ENCODE measurements at regions not wholly inside any gene's neighbourhood (a gene's known extent, or its start where the extent isn't known, plus 50 kb on each side); places are given as distances from the start of the nearest gene placed in this dataset.
"Not testable (repeated sequence)": the region's sequence is repeated elsewhere in the genome, so short reads cannot be mapped to it uniquely, and the experiment has no call there.

DNA sequence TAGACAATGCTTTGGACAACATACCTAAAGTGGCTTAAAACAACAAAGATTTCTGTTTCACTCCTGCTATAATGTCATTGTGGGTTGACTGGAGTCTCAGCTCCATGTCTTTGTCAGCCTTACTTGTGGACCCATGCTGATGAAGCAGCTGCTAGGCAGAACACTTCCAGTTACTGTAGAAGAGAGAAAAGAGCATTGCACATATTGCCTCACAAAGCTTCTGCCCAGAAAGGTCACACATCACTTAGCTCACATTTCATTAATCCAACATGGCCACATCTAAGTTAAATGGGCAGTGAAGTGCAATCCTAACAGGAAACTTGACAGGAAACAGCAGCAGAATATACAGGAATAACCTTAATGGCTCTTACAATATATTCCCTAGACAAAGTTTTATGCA, 480.5 kb upstream of the HTR1E start:
- DNase-seq = no peak

DNA sequence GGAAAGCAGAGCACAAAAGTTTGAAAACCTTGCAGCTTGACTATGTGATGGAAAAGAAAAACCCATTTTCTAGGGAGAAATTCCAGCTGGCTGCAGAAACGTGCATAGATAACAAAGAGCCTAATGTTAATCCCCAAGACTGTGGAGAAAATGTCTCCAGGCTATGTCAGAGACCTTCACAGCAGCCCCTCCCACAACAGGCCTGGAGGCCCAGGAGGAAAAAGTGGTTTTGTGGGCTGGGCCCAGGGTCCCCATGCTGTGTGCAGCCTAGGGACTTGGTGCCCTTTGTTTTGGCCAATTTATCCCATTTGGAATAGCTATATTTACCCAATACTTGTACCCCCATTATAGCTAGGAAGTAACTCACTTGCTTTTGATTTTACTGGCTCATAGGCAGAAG, 484.1 kb upstream of the HTR1E start:
- DNase-seq = no peak

DNA sequence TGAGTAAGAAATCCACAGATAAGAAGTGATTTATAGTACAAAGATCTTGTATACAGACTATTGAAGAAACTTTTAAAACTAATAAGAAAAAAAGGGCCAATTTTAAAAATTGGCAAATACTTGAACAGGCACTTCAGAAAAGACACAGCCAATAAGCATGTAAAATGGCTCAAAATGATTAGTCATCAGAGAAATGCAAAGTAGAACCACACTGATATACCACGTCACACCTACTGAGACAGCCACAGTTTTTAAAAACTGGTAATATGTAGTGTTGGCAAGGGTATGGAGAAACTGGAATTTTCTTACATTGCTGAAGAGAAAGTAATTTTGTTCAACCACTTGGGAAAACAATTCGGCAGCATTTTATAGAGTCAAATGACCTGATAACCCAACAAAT, 488.9 kb upstream of the HTR1E start:
- DNase-seq = no peak

DNA sequence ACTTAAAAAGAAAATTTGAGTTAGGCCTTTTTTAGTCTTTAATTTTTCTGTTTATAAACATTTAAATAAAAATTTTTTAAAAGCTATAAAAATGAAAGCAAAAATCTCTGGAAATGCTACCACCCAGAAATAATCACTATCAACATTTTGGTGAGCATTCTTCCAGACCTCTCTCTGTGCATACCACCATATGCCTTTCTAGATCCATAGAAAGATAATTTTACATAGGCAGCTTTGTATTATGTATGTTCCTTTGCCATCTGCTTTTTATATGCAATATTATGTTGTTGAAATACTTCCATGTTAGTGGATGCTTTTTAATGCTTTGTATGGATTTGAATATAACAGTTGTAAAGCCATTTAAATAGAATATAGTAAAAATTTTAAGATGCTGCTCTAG, 496.7 kb upstream of the HTR1E start:
- no peak for DNase-seq

DNA sequence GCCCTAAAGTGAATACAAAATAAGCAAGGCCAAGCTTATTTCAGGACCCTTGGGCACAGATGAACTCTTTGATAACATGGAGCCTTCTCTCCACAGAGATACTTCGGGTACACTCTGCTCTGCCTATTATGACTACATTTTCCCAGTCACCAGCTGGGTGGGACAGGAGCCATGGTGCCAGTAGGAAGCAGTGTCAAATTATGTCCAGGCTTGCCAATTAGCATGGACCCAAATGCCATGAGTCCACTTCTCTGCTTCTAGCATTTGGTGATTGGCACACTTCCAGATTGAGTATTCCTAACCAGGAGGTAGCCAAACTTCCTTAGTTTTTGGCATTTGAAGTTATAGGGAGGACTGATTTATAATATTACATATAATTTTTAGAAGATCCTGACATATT, 513.8 kb upstream of the HTR1E start:
- no peak for DNase-seq

DNA sequence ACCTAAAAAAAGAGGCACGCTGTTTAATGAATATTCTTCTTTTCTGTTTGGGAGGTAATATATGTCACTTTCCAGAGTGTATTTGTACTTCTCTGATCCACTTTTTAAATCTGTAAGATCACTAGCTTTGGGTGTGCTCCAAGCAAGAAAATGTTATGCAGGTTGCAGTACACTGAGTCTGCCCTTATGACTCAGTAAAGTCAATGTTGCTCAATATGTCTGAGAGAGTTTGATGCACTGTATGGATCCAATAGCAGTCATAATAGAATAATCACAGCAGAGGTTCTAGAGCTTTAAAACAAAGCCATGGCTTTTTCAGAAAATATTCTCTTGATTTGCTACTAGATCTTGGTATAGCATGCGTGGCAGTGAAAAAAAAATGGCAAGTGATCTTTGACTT, 525.3 kb upstream of the HTR1E start:
- no peak for DNase-seq

DNA sequence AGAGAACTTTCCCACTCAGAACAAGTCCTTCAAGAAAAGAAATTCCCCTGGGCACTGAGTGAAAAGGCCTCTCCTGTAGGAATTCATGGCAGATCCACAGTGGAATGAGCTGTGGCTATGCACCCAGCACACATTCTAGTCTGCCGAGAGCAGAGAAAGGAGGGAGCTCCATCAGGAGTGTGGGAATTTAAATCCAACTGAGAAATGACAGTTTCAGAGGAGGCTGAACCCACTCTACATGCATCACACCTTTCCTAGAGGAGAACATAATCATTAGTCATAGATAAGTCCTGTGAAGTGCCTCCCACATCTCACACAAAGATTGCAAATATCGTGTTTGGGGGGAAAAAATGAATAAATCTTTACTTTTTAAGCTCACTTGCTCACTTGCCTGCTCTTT, 530.2 kb upstream of the HTR1E start:
- no peak for DNase-seq

DNA sequence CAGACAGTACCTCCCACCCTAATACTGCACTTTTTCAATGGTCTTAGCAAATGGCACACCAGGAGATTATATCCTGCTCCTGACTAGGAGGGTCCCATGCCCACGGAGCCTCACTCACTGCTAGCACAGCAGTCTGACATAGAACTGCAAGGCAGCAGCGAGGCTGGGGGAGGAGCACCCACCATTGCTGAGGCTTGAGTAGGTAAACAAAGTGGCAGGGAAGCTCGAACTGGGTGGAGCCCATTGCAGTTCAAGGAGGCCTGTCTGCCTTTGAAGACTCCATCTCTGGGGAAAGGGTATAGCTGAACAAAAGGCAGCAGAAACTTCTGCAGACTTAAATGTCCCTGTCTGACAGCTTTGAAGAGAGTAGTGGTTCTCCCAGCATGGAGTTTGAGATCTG, 544.5 kb upstream of the HTR1E start:
- not testable (repeated sequence) for DNase-seq

DNA sequence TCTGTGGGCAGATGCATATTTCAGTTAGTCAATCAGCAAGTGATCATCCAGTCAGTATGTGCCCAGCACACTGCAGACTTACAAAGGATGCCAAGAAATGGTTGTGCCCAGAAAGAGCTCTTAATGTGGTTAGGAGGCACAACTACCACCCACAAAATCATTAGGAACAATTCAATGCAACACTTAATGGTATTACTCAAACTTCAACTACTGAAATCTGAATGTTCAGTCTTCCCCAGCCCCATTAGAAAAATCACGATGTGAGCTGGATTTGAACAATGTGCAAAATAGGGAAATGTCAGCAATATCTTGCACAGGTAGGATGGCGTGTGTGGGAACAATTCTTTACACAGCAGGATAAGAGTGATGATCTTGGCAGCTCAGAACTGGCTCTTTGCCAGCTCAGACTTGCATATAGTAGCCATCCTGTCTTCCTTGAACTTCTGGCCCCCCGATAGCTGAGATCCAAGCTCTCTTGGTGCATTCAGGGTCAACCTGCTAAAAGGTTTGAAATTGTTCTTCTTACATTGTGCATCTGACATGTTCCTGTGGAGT, 556.7 kb upstream of the HTR1E start:
- DNase-seq = no peak

DNA sequence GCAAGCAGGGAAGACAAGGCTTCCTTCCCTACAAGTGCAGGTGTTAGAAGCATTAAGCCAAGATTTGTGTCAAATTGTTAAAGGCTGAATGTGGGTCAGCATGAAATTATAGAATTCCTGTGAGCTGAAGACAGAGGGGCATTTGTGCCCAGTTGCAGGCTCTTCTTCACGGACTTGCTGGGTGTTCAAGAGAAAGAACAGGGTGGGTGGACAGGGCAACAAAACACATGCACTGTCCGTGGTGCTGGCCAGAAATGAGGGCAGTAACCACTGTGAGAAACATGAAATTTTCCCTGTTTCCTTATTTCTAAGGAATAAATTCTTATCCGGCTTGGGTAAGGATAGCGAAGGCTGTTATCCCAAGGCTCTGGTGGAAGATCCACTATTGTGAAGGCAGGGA, 579.5 kb upstream of the HTR1E start:
- DNase-seq = no peak

DNA sequence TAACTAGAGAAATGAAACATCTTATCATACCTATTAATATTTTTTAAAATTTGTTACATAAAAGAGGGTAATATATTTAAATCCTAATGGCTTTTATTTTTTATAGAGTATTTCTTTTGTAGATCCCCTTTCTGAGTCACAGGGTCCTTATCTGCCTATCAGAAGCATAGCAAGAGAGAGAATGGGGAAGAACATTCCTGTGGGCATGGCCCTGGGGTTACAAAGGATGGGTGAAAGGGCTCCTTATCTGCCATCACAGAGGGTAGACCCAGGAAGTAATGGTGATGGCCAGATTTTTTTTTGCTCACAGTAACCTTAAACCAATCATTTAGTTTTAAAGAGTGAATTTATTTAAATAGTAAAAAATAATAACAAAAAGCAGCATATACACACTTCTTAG, 582.1 kb upstream of the HTR1E start:
- no peak for DNase-seq

DNA sequence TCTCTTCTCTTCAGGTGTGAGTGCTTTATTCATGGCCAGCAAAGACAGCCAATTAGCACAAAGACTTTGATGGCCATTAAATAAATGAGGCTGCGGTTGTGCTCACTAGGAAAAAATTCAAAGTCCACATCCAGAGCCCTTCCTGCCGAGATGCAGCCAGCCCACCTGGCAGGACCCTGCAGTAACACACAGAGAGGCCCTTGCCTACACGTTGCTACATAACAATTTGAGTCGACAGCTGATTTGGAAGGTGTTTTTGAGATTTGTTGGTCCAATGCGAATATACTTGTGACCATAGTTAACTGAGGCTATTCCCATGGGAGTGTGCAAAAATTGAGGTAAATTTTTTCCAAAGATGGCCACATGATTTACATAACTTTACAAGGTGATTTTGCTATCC, 605.4 kb upstream of the HTR1E start:
- no peak for DNase-seq

DNA sequence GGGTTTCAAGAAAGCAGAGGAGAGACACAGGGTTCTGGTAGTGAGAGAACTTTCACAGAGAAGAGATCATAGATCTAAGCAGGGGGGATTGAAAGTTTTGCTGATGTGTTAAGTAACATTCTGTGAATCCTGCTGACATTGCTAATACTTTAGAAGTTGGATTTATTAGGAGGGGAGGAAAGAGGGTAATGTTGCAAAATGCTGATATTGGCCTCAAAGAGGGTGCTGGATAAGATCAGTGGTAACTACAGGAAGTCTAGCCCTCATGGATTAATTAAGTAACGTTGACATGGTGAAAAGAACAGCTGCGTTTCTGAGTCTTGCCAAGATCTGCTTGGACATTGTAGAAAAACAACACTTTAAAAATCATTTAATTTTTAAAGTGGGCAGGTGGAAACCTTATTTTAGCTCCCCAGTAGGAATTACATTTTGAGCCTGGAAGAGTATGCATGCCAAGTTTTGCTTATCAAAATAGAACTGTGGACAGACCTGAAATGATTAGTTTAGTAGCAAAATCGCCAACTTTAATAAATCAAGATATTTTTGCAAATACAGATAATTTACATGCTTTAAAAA, 606.0 kb upstream of the HTR1E start:
- no peak for DNase-seq

DNA sequence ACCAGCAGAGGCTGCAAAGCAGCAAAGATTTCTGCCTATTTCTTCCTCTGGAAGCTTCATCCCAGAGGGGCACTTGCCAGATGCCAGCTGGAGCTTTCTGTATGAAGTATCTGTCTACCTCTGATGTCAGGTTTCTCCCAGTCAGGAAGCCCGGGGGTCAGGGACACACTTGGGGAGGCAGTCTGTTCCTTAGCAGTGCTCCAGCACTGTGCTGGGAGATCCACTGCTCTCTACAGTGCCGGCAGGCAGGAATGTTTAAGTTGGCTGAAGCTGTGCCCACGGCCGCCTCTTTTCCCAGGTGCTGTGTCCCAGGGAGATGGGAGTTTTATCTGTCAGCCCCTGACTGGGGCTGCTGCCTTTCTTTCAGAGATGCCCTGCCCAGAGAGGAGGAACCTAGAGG, 631.1 kb upstream of the HTR1E start:
- no peak for DNase-seq

DNA sequence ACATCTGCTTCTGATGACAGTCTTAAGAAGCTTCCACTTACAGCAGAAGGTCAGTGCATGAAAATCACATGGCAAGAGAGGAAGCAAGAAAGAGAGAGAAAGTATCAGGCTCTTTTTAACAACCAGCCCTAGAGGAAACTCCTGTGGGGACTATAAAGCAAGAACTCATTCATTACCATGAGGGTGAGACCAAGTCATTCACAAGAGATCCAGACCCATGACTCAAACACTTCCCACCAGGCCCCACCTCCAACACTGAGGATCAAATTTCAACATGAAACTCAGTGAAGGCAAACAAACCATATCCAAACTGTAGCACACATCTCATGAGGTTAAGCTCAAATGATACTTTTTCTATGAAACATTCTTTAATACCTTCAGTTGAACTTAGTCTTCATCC, 643.2 kb upstream of the SYNCRIP start:
- DNase-seq = no peak

DNA sequence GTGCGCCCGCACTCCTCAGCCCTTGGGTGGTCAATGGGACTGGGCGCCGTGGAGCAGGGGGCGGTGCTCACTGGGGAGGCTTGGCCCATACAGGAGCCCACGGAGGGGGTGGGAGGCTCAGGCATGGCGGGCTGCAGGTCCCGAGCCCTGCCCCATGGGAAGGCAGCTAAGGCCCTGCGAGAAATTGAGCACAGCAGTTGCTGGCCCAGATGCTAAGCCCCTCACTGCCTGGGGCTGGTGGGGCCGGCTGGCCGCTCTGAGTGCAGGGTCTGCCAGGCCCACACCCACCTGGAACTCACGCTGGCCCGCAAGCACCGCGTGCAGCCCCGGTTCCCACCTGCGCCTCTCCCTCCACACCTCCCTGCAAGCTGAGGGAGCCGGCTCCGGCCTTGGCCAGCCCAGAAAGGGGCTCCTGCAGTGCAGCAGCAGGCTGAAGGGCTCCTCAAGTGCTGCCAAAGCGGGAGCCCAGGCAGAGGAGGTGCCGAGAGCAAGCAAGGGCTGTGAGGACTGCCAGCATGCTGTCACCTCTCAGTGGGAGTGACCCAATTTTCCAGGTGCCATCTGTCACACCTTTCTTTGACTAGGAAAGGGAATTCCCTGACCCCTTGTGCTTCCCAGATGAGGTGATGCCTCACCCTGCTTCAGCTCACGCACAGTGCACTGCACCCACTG, 642.3 kb upstream of the SYNCRIP start:
- DNase-seq = not testable (repeated sequence)

DNA sequence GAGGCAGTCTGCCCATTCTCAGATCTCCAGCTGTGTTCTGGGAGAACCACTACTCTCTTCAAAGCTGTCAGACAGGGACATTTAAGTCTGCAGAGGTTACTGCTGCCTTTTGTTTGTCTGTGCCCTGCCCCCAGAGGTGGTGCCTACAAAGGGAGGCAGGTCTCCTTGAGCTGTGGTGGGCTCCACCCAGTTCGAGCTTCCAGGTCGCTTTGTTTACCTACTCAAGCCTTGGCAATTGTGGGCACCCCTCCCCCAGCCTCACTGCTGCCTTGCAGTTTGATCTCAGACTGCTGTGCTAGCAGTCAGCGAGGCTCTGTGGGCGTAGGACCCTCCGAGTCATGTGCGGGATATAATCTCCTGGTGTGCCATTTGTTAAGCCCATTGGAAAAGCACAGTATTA, 640.9 kb upstream of the SYNCRIP start:
- not testable (repeated sequence) for DNase-seq

DNA sequence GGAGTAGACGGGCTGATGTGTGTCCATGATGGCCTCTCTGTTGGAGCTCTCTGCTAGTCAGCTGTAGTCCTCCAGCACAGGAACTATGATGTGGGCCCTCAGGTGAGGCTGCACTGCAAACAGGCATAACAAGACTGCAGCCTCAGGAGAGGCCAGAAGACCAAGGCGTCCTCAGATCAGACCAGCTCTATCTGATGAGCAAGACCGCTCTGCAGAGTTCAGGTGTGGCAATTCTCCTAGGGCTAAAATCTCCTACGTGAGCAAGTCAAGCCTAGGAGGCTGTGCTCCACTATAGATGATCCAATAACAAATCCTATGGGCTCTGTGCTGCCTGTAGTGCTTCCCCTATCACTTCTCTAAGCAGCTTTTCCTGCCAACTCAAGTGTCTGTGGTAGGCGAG, 633.4 kb upstream of the SYNCRIP start:
- no peak for DNase-seq

DNA sequence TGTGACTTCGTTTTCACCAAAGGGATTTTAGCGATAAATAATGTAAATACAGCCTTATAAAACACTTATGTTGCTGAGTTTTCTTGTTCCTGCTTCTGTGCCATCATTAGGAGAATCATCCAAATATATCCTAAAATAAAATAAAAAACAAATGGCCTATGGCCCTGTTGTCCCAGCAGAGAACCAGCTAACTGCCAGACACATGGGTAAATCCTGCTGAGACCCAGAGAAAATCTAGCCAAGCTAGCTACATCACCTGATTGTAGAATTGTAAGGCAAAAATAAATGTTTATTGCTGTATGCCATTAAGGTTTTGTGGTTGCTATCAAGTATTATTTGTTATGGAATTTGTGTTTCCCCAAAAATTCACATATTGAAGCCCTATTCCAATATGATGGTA, 631.2 kb upstream of the SYNCRIP start:
- no peak for DNase-seq

DNA sequence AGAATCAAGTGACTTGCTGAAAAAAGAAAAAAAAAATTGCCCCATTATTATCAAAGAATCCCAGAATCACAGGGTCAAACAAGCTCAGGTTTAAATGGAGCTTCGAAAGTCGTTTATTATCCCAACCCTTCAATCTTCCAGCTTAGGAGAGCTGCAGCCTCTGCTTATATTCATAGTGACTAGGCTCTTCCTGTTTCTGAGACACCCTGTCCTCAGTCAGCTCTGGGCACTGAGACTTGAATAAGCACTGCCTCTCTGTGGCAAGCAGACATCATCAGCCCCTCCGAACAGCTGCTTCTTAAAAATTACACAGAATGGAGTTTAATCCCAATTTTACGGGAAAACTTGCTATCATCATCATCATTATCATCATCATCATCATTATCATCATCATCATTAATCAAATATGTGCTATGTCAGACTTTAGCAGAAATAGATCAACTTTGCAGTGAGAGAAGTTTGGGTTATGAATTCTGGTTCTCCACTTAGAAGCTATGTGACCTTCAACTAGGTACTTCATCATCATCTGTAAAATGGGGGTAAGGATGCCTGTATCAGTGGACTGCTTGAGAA, 614.0 kb upstream of the SYNCRIP start:
- no peak for DNase-seq

DNA sequence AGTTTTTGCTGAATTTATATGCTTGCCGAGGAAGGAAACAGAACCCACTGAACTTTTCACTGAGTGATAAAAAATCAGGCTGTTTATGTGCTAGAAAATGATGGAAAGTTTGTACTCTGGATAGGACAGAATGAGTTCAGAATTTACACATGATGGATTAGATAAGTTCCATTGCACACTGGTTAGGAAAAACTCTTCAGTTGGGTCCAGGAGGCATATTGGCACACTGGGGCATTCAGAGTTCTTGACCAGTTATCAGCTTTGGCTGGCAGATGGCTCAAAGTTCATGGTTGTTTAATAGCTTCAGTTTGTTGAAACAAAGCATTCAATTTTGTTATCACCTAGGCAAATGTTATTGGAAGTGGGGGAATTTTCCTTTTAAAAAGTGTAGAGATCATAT, 613.3 kb upstream of the SYNCRIP start:
- no peak for DNase-seq

DNA sequence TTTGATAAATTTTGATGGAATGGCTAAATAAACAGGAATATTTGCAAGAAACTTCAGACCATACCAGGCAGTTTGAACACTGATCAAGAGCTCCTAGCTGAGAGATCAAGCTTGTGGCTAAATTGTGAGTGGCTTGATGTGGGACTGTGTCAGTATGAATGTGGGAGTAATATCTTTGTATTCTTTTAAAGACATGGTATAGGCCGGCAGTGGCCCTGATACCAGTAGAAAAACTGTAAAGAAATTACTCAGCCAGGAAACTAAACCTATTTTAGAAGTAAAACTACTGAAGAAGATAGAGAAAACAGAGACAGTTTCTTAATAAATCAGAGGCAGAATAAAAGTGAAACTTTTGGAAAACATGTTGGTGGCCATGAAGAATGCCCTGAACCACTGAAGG, 608.4 kb upstream of the SYNCRIP start:
- no peak for DNase-seq

DNA sequence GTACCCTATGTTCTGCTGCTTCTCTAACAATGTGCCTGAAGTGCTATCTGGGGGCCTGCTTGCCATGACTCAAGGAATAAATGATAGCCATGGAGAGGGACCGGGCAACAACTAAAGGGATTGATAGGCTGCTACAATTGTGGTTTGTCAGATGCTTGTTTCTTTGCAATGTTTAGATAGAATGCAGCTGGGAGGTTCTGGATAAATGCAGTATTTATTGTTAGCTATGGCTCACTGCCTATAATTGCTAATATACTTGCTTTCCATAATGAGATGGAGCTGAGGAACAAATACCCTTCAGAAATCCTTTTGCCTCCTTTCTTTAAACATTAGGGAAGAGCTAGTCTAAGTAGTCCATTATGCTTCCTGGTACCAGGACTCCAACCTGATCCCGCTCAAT, 575.2 kb upstream of the SYNCRIP start:
- no peak for DNase-seq

DNA sequence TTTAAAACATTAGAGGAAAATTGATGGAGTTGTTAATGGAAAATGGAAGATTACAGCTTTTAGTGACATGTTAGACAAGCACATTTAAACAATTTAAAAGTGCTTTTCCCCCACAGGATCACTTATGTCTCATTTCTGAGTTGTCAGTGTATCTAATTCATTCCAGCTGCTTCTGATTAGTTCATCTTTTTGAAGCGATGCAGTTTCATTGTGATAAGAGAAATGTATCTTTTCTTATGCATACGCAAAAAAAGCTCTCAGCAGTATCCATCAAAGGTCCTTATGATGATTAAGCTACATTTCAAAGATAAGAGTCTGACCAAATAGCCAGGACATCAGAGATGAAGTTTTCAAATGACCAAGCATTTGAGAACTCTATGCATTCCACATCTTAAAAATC, 572.6 kb upstream of the SYNCRIP start:
- DNase-seq = no peak

DNA sequence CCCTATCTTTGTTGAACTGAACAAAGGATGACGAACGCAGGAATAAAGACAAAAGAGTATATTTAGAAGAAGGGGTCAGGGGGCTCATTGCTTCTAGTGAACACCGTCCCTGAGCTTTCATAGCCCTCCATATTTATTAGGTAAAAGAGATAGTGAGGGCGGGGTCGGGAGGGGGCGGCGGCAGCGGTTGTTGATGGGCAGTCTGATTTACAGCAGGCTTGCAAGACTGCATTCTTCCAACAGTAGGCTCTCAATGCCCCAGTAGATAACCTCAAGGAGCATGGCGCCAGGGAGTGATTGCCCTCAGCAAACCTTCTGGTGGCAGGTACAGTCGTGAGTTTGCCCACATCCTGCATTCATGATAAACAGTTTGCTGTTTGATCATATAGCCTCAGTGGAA, 563.3 kb upstream of the SYNCRIP start:
- DNase-seq = no peak

Measured in NCI-H1092 (cell line).